H1 (cell line): ENCODE measurements at regions not wholly inside any gene's neighbourhood (a gene's known extent, or its start where the extent isn't known, plus 50 kb on each side); places are given as distances from the start of the nearest gene placed in this dataset.

Experiments
- HDAC2 ChIP-seq, 2 experiments: fragments of 300-600 bp in 1 of 2; sonication (generic) in 1 of 2; IDR thresholded peaks; 2 replicates each; pipeline ENCODE4 v1.6.1; 2011 to 2012; ENCODE audit warnings: low read depth in 2 of 2, low read length in 2 of 2, mild to moderate bottlenecking in 2 of 2, moderate library complexity in 2 of 2, borderline replicate concordance in 1 of 2, inconsistent platforms in 1 of 2
- YY1 ChIP-seq: IDR thresholded peaks from 2 replicates; pipeline ENCODE4 v1.6.1; 2011; ENCODE audit warnings: low read depth, mild to moderate bottlenecking, low read length

DNA sequence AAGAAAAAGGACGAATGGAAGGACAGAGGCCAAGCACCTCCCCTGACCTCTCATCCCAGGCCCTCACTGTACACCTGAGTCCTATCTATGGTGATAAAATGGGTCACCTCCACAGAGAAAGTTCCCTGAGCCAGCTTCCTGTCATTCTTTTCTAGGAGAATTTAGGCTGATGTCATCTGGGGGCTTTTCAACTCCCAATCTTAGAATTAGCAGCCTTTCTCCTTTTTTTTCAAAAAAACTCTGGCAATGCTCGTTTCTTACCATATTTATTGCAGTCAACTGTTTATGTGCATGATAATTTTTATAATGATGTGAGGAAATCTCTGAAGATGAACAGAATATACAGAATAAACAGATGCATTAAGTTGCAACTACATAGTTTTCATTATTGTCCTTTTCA is 177.6 kb downstream of the SNAPC1 start (continued):
- no peak for TF ChIP-seq HDAC2 (IDR thresholded peaks at IDR 0.05; ENCODE audit: borderline replicate concordance in 1 of 2, low read depth in 2 of 2, low read length in 2 of 2)
- TF ChIP-seq YY1, result no peak
